AG04449 (cell line): ENCODE measurements at regions not wholly inside any gene's neighbourhood (a gene's known extent, or its start where the extent isn't known, plus 50 kb on each side); places are given as distances from the start of the nearest gene placed in this dataset.

Experiments used
- CTCF ChIA-PET: fragments of 350-600 bp; formaldehyde crosslinking; extraction: SDS; loops from one replicate; lab custom pipeline; 2021; ENCODE audit warnings: antibody characterized with exemption; lab: Yijun Ruan, JAX
- POLR2A ChIA-PET: fragments of 400-600, 350-600 bp; formaldehyde crosslinking; extraction: SDS; loops from one replicate; lab custom pipeline; 2020; ENCODE audit warnings: antibody characterized with exemption, inconsistent platforms; lab: Yijun Ruan, JAX
- DNase-seq: peaks from one replicate; pipeline ENCODE4 v3.0.0-alpha.2; 2010; ENCODE audit warnings: low read depth, low spot score
- H3K4me3 ChIP-seq: 2 replicates; pipeline ENCODE4 v1.5.1; 2011; ENCODE audit warnings: low read depth, mild to moderate bottlenecking, control low read depth, low read length
- CTCF ChIP-seq: IDR thresholded peaks from one replicate; pipeline ENCODE4 v1.5.1; 2011; ENCODE audit warnings: mild to moderate bottlenecking, moderate library complexity, low read length, control low read depth, inconsistent platforms; ENCODE audit not compliant: insufficient read depth; ENCODE audit errors: missing control alignments

- CTCF ChIA-PET = interaction anchor here (1.0 kb wide), 1 partner anchor 172 kb away, joined by 3 read pairs; no protein-coding TSS in a partner anchor
- DNase-seq = no peak
- TF ChIP-seq CTCF = no peak
- POLR2A ChIA-PET = no interaction called here
- no peak overlapping the region for H3K4me3 ChIP-seq
These were observed 156.1 kb upstream of the SMLR1 start for GRCh38 chr6:130671119-130671518.

- ChIA-PET POLR2A (no interaction called here), CTCF (no interaction called here)
- H3K4me3 ChIP-seq = no peak overlapping the region
- no peak for TF ChIP-seq CTCF
- no peak for DNase-seq
These were observed 155.6 kb upstream of the SMLR1 start for GRCh38 chr6:130671577-130671976.

GRCh38 chr6:130672153-130672552 is 155.1 kb upstream of the SMLR1 start:
- CTCF ChIA-PET = no interaction called here
- no peak for TF ChIP-seq CTCF
- no peak overlapping the region for H3K4me3 ChIP-seq
- POLR2A ChIA-PET = no interaction called here
- DNase-seq = no peak

GRCh38 chr6:130674604-130675003 is 152.6 kb upstream of the SMLR1 start:
- no peak for TF ChIP-seq CTCF
- CTCF ChIA-PET = no interaction called here
- DNase-seq = no peak
- POLR2A ChIA-PET = no interaction called here
- H3K4me3 ChIP-seq = no peak overlapping the region

GRCh38 chr6:130675072-130675471 is 152.1 kb upstream of the SMLR1 start:
- TF ChIP-seq CTCF = no peak
- ChIA-PET POLR2A (no interaction called here), CTCF (interaction anchor here (1.0 kb wide), 1 partner anchor 12 kb away, joined by 3 read pairs; no protein-coding TSS in a partner anchor)
- DNase-seq = no peak
- no peak overlapping the region for H3K4me3 ChIP-seq

- DNase-seq = no peak
- ChIA-PET CTCF (interaction anchor here (1.0 to 1.2 kb wide), 4 partner anchors 11 to 355 kb away, joined by 3 to 5 read pairs (median 3); no protein-coding TSS in a partner anchor), POLR2A (no interaction called here)
- TF ChIP-seq CTCF = no peak
- H3K4me3 ChIP-seq = no peak overlapping the region
These were observed 151.0 kb upstream of the SMLR1 start for GRCh38 chr6:130676077-130676772.
